ENCODE measurements at regions not wholly inside any gene's neighbourhood (a gene's known extent, or its start where the extent isn't known, plus 50 kb on each side); places are given as distances from the start of the nearest gene placed in this dataset.

DNA sequence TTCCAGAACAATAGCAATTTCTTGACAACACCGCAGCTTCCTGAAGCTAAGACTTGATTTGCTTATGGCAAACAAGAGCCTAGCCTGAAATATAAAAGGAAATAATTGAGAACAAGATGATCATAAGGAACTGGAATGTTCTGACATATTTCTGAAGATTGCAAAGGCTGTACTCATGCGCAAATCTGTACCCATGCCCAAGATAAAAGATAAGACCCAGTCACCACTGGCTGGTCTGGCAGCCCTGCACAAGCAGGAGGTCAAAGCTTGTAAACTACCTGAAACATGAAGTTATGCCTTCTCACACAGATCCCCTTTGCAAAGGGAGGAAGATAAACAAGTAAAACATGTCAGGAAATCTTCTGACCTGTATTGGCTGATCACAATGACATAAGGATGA is 160.8 kb upstream of the GYPC start:
- DNase-seq (ENCODE audit: low spot score) = no peak

DNA sequence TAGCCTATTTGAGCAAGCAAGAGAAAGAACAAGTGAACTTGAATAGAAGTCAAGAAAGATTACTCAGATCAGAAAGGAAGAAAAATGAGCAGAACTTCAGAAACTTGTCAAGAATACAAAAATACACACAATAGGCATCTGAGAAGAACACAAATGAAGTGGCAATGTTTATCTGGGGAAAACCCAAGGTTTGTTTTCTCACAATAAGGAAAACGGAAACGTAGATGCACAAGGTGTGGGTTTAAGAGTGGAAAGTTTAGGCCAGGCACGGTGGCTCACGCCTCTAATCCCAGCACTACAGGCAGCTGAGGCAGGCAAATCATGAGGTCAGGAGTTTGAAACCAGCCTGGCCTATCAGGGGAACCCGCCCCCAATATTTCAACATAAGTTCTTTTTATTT is 159.5 kb upstream of the GYPC start:
- DNase-seq (ENCODE audit: low spot score) = no peak

DNA sequence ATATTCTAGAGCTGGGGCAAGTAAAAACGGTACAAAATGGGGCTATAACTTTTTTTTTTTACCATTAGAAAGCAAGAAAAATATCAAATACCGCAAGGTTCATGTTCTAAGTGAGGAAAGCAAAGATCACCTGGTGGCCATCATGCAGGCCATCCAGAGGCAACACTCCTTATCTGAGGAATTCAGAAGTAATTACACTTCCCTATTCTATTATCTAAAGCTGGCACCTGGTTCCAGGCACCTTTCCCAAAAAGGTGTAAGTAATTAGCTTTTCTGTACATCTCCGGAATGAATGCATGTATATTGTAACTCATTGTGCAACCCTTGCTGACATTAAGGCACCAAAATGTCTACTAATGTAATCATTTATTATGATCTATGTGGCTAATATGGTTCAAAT is 152.5 kb upstream of the GYPC start:
- DNase-seq (ENCODE audit: low spot score) = no peak

DNA sequence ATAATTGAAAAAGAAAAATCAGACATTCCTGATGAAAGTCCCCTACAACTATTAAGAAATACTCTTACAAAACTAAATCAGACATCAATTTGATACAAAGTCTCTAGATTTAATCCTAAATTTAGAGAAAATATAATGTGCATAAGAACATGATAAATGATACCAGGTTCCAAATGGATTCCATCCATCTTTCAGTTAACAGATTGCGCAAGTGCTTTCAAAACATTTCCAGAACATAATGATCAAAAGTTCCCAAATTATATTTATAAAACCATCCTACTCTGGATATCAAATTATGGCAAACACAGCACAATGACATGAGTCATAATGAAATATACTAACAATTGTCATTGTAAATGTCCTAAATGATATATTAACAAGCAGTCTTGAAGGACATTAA is 151.0 kb upstream of the GYPC start:
- DNase-seq (ENCODE audit: low spot score) = no peak

GRCh38 chr2:126506786-126507185 is 149.2 kb upstream of the GYPC start:
- no peak for DNase-seq (ENCODE audit: low spot score)

- DNase-seq (ENCODE audit: low spot score) = no peak
Observed at GRCh38 chr2:126507425-126507911, 148.5 kb upstream of the GYPC start.

DNA sequence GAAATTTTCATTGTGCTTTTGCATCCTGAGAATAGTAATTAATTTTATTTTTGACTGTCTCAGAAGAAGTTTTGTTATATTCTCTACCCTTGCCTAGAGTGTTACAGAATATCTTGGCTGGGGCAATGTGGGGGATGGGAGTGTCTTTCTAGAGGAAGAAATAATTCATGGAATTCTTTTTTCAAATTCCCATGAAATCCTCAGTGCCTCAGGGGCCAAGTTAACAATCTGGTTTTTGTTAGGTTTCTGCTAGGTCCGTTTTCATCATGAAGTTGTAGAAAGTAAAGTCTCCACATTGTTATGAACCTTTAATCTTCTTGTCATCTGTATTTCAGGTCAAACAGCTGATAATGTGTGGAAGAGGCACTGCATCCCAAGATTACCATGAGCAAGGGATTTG is 145.6 kb upstream of the GYPC start:
- no peak for DNase-seq (ENCODE audit: low spot score)

DNA sequence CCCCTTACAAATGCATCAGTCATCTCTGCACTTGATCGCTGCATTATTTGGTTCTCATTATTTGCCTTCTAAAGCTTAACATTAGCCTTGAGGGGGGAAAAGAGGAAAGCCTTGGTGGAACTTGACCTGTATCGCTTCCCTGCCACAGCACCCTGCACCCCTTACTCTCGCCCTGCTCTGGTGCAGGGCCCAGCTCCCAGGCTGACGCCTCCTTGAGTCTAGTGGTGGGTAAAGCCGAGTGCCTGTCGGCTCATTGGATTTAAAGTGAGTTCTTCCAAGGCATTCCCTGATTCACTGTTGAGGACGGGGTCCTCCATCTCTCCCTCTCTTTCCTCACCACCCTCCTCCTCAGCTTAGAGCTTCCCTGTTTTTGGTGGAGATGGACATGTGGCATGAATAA is 145.0 kb upstream of the GYPC start:
- DNase-seq (ENCODE audit: low spot score) = no peak

- DNase-seq (ENCODE audit: low spot score) = no peak
Observed at GRCh38 chr2:126512026-126512425, 143.9 kb upstream of the GYPC start.

GRCh38 chr2:126513033-126513432 is 142.9 kb upstream of the GYPC start:
- DNase-seq (ENCODE audit: low spot score) = no peak

- DNase-seq (ENCODE audit: low spot score) = no peak
Observed at GRCh38 chr2:126515471-126515870, 140.5 kb upstream of the GYPC start.

DNA sequence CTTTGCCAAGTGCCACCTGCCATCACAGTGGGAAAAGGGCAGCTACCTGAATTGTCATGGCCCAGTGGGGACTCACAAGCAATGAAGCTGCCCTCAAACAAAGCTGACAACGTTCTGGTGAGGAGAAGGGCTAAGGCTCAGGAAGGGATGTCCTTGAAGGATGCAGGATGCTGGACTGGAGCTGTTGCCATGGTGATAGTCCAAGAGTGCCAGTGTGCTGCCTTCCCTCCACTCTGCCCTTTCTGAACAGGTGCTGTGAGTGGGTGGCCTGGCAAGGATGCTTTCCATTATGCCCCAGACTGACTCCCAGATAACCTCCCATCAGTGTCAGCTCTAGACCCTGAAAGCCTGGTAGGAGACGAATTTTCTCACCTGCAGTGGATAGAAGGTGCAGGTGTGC is 137.8 kb upstream of the GYPC start:
- DNase-seq (ENCODE audit: low spot score) = no peak

DNA sequence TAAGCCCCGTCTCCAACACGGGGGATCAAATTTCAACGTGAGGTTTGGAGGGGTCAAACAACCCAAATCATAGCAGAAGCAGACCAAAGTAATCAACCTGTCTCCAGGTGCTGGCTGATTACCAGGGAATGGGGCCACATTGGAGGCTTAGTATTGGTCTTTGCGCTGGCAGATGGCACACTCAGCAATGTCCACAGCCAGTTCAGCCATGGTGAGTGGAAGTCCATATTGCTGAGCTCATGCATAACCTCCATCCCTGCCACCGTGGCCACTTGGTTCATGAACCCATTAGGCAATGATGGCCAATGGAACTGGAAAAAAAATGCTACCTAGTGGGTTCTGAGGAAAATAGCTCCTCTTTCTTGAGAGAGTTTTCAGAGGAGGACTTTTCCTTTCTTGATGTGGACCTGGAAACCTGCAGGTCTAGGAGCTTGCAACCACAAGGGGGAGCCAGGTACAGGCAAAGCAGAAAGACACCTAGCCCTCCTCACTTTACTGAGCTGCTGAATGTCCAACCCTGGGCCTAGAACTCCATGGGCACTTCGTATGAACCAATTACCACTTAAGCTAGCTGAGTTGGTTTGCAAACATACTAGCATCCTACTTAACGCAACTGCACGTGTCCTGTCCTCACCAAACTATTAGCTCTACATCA is 128.0 kb upstream of the GYPC start:
- DNase-seq (ENCODE audit: low spot score) = peak; percentile 61

DNA sequence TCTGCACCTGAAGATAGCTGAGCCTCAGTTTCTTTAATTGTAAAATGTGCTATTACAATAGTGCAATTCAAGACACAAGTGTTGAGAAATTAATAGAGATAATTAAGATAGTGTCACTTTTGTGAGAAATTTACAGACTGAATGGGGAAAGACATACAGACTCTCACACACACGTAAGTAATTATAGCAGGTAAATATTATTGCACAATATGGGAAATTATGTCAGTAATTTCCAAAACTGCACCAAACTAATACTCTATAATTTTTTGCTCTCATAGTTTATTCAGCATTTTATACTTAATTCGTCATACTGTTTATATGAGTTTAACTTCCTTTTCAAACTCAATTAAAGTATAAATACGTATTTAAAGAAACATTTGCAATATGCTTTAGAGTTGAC is 124.9 kb upstream of the GYPC start:
- DNase-seq (ENCODE audit: low spot score) = no peak

GRCh38 chr2:126534478-126534877 is 121.5 kb upstream of the GYPC start:
- no peak for DNase-seq (ENCODE audit: low spot score)

- DNase-seq (ENCODE audit: low spot score) = no peak
Observed at GRCh38 chr2:126535408-126535807, 120.5 kb upstream of the GYPC start.

DNA sequence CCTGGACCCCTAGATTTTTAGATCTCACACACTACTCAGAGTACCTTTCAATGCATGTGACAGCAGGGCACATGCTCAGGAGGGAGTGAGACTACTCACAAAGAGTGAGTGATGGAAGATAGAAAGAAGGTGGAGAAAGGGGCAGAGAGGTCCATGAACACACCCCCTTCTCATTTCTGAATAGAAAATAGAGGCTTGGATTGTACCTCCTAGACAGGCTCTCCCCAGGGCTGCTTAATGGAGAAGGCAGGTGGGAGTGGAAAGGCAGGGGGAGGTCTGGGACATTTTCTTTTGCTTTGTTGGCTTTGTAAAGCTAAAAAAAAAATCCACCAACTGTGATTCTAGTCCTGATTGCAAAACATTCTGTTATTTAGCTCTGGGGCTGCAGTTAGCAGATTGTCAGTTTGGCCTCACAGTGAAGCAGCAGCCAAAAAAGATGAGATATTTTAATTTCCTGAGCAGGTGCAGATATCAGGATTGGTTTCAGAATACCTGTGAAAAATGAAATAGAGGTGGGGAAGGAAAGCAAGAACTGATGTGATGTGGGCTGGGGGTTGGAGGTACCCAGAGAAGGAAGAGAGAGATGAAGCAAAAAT is 119.3 kb upstream of the GYPC start:
- DNase-seq (ENCODE audit: low spot score) = no peak

- no peak for DNase-seq (ENCODE audit: low spot score)
Observed at GRCh38 chr2:126539101-126539500, 116.9 kb upstream of the GYPC start.

GRCh38 chr2:126542247-126542646 is 113.7 kb upstream of the GYPC start:
- no peak for DNase-seq (ENCODE audit: low spot score)

- DNase-seq (ENCODE audit: low spot score) = no peak
Observed at GRCh38 chr2:126543081-126543480, 112.9 kb upstream of the GYPC start.

- DNase-seq (ENCODE audit: low spot score) = no peak
Observed at GRCh38 chr2:126558029-126558428, 97.9 kb upstream of the GYPC start.

GRCh38 chr2:126568734-126569133 is 87.2 kb upstream of the GYPC start:
- DNase-seq (ENCODE audit: low spot score) = no peak

- no peak for DNase-seq (ENCODE audit: low spot score)
Observed at GRCh38 chr2:126571403-126571802, 84.6 kb upstream of the GYPC start.

DNA sequence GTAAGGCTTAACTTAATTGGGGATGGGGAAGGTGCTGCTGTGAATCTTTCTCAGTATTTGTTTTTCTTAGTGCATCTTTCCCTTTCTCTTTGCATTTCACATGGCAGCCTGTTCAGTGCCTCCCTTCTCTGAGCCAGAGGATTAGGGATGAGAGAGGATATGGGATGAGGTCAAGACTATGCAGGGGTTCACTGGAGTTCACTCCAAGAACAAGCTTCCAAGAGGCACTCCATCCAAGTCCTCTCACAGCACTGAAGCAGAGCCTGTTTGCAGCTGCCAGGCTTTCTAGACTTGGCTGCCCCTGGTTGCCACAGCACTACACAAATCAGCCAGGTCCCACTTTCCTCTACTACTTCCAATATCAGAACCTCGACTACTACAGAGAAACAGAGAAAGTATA is 80.3 kb upstream of the GYPC start:
- DNase-seq (ENCODE audit: low spot score) = no peak
